ENCODE measurements at regions not wholly inside any gene's neighbourhood (a gene's known extent, or its start where the extent isn't known, plus 50 kb on each side); places are given as distances from the start of the nearest gene placed in this dataset.

GRCh38 chr10:8583096-8583495, 528.6 kb downstream of the GATA3 start:
- no peak overlapping the region for H3K4me3 ChIP-seq (ENCODE audit: control insufficient read depth, low read depth, low read length)
- no peak for DNase-seq (ENCODE audit: low read depth)
- no peak for TF ChIP-seq CTCF (conservative IDR thresholded peaks at IDR 0.05; ENCODE audit: control insufficient read depth, insufficient read depth, low read depth, low read length)

GRCh38 chr10:8584666-8585065, 530.2 kb downstream of the GATA3 start:
- no peak for TF ChIP-seq CTCF (conservative IDR thresholded peaks at IDR 0.05; ENCODE audit: control insufficient read depth, insufficient read depth, low read depth, low read length)
- H3K4me3 ChIP-seq (ENCODE audit: control insufficient read depth, low read depth, low read length), result no peak overlapping the region
- no peak for DNase-seq (ENCODE audit: low read depth)

DNA sequence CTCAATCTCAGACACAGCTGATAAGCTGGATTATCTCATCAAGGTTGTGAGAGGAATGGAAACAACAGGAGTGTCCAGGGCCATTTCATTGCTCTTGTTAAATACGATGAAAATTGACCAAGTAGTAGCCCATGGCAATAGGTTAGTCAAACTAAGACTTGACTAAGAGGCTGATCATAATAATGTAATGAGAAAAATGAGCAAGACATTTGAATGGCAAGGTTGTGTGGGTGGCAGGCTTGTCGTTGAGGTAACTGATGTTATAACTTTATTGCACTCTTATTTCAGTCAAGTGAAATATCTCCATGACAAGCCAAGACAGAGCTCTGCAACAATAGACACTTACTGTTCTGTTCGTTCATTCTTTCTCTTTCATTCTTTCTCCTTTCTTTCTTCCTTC, 532.0 kb downstream of the GATA3 start:
- no peak for TF ChIP-seq CTCF (conservative IDR thresholded peaks at IDR 0.05; ENCODE audit: control insufficient read depth, insufficient read depth, low read depth, low read length)
- DNase-seq (ENCODE audit: low read depth), result no peak
- H3K4me3 ChIP-seq (ENCODE audit: control insufficient read depth, low read depth, low read length), result no peak overlapping the region

DNA sequence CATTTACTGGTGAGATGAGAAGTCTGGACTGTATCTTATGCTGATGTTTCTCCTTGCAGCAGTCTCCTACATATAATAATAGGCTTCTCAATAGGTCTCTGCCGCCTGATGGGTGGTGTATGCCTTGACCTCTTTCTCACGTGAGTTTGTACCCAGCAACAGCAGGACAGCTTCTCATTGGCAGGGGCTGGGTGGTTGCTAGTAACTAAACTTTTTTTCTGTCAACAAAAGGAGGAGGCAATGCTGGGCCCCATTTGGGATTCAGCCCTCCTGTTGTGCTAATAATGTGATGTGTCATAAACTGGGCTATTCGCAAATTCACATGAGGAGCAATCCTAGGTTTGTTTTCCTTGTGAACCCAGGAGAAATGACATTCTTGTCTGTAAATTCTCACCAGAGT, 533.6 kb downstream of the GATA3 start:
- no peak for TF ChIP-seq CTCF (conservative IDR thresholded peaks at IDR 0.05; ENCODE audit: control insufficient read depth, insufficient read depth, low read depth, low read length)
- DNase-seq (ENCODE audit: low read depth), result no peak
- no peak overlapping the region for H3K4me3 ChIP-seq (ENCODE audit: control insufficient read depth, low read depth, low read length)

- no peak for TF ChIP-seq CTCF (conservative IDR thresholded peaks at IDR 0.05; ENCODE audit: control insufficient read depth, insufficient read depth, low read depth, low read length)
- no peak for DNase-seq (ENCODE audit: low read depth)
- H3K4me3 ChIP-seq (ENCODE audit: control insufficient read depth, low read depth, low read length), result no peak overlapping the region
Observed at GRCh38 chr10:8590518-8590917, 536.0 kb downstream of the GATA3 start.

DNA sequence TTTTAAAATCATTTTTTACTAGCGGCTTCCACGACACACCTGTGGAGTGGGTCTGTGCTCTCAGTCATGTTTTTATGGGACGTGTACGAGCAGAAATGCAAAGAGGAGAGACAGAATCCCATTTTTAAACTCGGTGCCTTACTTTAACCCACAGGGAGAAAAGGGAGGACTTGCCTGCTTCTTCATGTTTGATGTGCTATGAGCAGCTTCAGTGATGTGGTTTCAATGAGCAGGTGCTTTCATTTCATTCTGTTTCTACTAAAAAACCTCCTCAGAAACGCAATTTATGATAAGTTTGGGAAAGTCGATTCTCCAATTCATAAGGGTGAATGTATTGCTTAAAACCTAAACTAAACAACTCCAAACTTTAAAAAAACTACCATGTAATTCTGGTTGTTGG, 537.2 kb downstream of the GATA3 start:
- DNase-seq (ENCODE audit: low read depth), result no peak
- no peak overlapping the region for H3K4me3 ChIP-seq (ENCODE audit: control insufficient read depth, low read depth, low read length)
- no peak for TF ChIP-seq CTCF (conservative IDR thresholded peaks at IDR 0.05; ENCODE audit: control insufficient read depth, insufficient read depth, low read depth, low read length)

GRCh38 chr10:8594176-8594575, 539.7 kb downstream of the GATA3 start:
- TF ChIP-seq CTCF (conservative IDR thresholded peaks at IDR 0.05; ENCODE audit: control insufficient read depth, insufficient read depth, low read depth, low read length), result no peak
- no peak for DNase-seq (ENCODE audit: low read depth)
- no peak overlapping the region for H3K4me3 ChIP-seq (ENCODE audit: control insufficient read depth, low read depth, low read length)
